ENCODE measurements at regions not wholly inside any gene's neighbourhood (a gene's known extent, or its start where the extent isn't known, plus 50 kb on each side); places are given as distances from the start of the nearest gene placed in this dataset.

- no peak for TF ChIP-seq CTCF (IDR thresholded peaks at IDR 0.05; ENCODE audit: low read depth, low read length)
- H3K4me3 ChIP-seq (ENCODE audit: low read depth, low read length), result no peak overlapping the region
- ChIA-PET CTCF (no interaction called here), POLR2A (no interaction called here)
- no peak overlapping the region for H3K27ac ChIP-seq (ENCODE audit: low read depth, low read length)
- H3K27me3 ChIP-seq (ENCODE audit: control insufficient read depth, insufficient read depth, low read length), result peaks cover 6% of the 10 kb centered on the region
- H3K9me3 ChIP-seq (ENCODE audit: control insufficient read depth, insufficient read depth, low read length), result no peaks in the 10 kb centered on the region
- no peak for DNase-seq (ENCODE audit: low read depth, low spot score)
These were observed 51.8 kb upstream of the PNRC1 start for GRCh38 chr6:89028774-89029173.

GRCh38 chr6:89027756-89028155 lies 52.8 kb upstream of the PNRC1 start:
- no peak for TF ChIP-seq CTCF (IDR thresholded peaks at IDR 0.05; ENCODE audit: low read depth, low read length)
- DNase-seq (ENCODE audit: low read depth, low spot score), result no peak
- H3K27me3 ChIP-seq (ENCODE audit: control insufficient read depth, insufficient read depth, low read length), result peaks cover 6% of the 10 kb centered on the region
- POLR2A ChIA-PET, result interaction anchor here (1.4 kb wide), 1 partner anchor 53 kb away, joined by 3 read pairs; the partner anchor contains the start of gene PNRC1
- CTCF ChIA-PET, result no interaction called here
- H3K9me3 ChIP-seq (ENCODE audit: control insufficient read depth, insufficient read depth, low read length), result no peaks in the 10 kb centered on the region
- no peak overlapping the region for H3K4me3 ChIP-seq (ENCODE audit: low read depth, low read length)
- no peak overlapping the region for H3K27ac ChIP-seq (ENCODE audit: low read depth, low read length)

GRCh38 chr6:89026151-89026550 lies 54.4 kb upstream of the PNRC1 start:
- H3K4me3 ChIP-seq (ENCODE audit: low read depth, low read length), result no peak overlapping the region
- peaks cover 9% of the 10 kb centered on the region for H3K27me3 ChIP-seq (ENCODE audit: control insufficient read depth, insufficient read depth, low read length)
- DNase-seq (ENCODE audit: low read depth, low spot score), result no peak
- H3K9me3 ChIP-seq (ENCODE audit: control insufficient read depth, insufficient read depth, low read length), result no peaks in the 10 kb centered on the region
- POLR2A ChIA-PET, result no interaction called here
- H3K27ac ChIP-seq (ENCODE audit: low read depth, low read length), result no peak overlapping the region
- no peak for TF ChIP-seq CTCF (IDR thresholded peaks at IDR 0.05; ENCODE audit: low read depth, low read length)
- CTCF ChIA-PET, result no interaction called here

- no peak for DNase-seq (ENCODE audit: low read depth, low spot score)
- TF ChIP-seq CTCF (IDR thresholded peaks at IDR 0.05; ENCODE audit: low read depth, low read length), result no peak
- Histone ChIP-seq H3K4me3 (ENCODE audit: low read depth, low read length) (no peak overlapping the region), H3K27me3 (ENCODE audit: control insufficient read depth, insufficient read depth, low read length) (peaks cover 9% of the 10 kb centered on the region), H3K27ac (ENCODE audit: low read depth, low read length) (no peak overlapping the region), H3K9me3 (ENCODE audit: control insufficient read depth, insufficient read depth, low read length) (no peaks in the 10 kb centered on the region)
- ChIA-PET POLR2A (interaction anchor here (0.6 kb wide), 1 partner anchor 700 kb away, joined by 3 read pairs; no protein-coding TSS in a partner anchor), CTCF (interaction anchor here (1.3 kb wide), 1 partner anchor 14 kb away, joined by 4 read pairs; no protein-coding TSS in a partner anchor)
These were observed 54.9 kb upstream of the PNRC1 start for GRCh38 chr6:89025633-89026032.

GRCh38 chr6:89024456-89024855 lies 56.1 kb upstream of the PNRC1 start:
- no peak for DNase-seq (ENCODE audit: low read depth, low spot score)
- CTCF ChIA-PET, result interaction anchor here (1.2 to 1.3 kb wide), 2 partner anchors 12 to 348 kb away, joined by 4 read pairs; no protein-coding TSS in a partner anchor
- POLR2A ChIA-PET, result no interaction called here
- no peak overlapping the region for H3K4me3 ChIP-seq (ENCODE audit: low read depth, low read length)
- no peak for TF ChIP-seq CTCF (IDR thresholded peaks at IDR 0.05; ENCODE audit: low read depth, low read length)
- H3K9me3 ChIP-seq (ENCODE audit: control insufficient read depth, insufficient read depth, low read length), result no peaks in the 10 kb centered on the region
- no peak overlapping the region for H3K27ac ChIP-seq (ENCODE audit: low read depth, low read length)
- peaks cover 6% of the 10 kb centered on the region for H3K27me3 ChIP-seq (ENCODE audit: control insufficient read depth, insufficient read depth, low read length)
